ENCODE measurements at regions not wholly inside any gene's neighbourhood (a gene's known extent, or its start where the extent isn't known, plus 50 kb on each side); places are given as distances from the start of the nearest gene placed in this dataset.

DNA sequence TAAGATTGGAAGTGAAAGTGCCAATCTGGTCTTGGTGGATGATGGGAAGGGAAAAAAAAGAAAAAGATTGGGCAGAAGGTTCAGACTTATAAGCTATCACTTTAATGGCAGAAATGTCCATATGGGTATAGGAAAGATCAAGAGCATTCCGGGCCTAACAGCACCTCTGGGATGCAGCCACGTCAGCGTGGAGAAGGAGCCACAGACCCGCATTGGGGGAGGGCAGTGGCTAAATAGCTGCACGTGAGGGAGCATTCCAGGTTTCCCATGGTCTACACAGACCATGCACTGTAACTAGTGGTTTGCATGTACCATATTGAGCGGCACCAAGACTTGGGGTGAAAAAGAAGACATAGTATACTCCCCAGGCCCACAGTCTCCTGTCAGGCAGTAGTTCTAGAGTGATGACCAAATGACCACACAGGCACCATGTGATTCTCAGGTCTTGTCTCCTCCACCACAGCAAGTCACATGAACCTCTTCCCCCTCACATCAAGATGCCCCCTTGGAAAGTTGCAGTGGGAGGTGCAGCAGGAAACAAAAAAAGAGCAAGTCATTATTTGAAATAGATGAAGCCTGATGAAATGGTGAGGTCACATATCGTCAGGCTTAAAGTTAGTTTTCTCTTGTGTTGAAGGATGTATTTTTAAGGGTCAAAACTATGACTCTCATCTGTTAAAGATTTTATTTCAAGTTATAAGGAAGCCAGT, 94.4 kb upstream of the TNFAIP3 start:
- POLR2A ChIA-PET, result no interaction called here

DNA sequence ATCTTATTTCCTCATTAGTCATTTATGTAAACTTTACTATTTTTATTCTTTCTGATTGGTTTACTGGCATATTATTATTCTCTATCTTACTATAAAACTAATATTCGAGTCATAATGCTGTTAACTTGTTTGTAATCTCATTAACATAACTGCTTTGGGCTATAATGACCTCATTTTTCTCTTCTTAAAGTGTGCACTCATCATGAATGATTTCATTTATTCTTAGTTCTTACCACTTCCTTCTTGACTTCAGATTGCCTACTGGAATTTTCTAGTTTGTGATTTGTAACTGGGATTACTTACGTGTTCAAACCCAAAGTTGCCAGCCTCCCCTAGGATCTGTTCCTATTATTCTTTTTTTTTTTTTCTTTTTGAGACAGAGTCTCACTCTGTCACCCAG, 91.8 kb upstream of the TNFAIP3 start:
- CTCF ChIA-PET, result no interaction called here
- H3K79me2 ChIP-seq (ENCODE audit: control insufficient read depth, insufficient read depth, low read length), result no peaks in the 10 kb centered on the region
- no peaks in the 10 kb centered on the region for H4K20me1 ChIP-seq (ENCODE audit: control insufficient read depth, insufficient read depth, low read length, poor library complexity, severe bottlenecking)
- POLR2A ChIA-PET, result no interaction called here
- TF ChIP-seq, protein P1, sequence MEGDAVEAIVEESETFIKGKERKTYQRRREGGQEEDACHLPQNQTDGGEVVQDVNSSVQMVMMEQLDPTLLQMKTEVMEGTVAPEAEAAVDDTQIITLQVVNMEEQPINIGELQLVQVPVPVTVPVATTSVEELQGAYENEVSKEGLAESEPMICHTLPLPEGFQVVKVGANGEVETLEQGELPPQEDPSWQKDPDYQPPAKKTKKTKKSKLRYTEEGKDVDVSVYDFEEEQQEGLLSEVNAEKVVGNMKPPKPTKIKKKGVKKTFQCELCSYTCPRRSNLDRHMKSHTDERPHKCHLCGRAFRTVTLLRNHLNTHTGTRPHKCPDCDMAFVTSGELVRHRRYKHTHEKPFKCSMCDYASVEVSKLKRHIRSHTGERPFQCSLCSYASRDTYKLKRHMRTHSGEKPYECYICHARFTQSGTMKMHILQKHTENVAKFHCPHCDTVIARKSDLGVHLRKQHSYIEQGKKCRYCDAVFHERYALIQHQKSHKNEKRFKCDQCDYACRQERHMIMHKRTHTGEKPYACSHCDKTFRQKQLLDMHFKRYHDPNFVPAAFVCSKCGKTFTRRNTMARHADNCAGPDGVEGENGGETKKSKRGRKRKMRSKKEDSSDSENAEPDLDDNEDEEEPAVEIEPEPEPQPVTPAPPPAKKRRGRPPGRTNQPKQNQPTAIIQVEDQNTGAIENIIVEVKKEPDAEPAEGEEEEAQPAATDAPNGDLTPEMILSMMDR (IDR thresholded peaks at IDR 0.05), result no peak
- no peak for TF ChIP-seq EZH2 (IDR thresholded peaks at IDR 0.05; ENCODE audit: borderline replicate concordance, insufficient read depth, low read depth, low read length, poor library complexity, severe bottlenecking)
- Mint-ChIP-seq H3K27me3 (no peaks in the 10 kb centered on the region), H3K9me3 (ENCODE audit: insufficient read depth) (no peaks in the 10 kb centered on the region), H3K4me3 (no peak overlapping the region), H3K4me1 (peaks cover 1% of the 10 kb centered on the region), H3K27ac (no peak overlapping the region)
- H3K36me3 ChIP-seq (replicated peaks in 1 of 2; ENCODE audit: control extremely low read depth in 1 of 2, control insufficient read depth in 1 of 2, extremely low read depth in 1 of 2, insufficient read depth in 2 of 2, low read length in 1 of 2), result no peaks in the 10 kb centered on the region
- intact Hi-C loops (cut with micrococcal nuclease), result no loop called here
- H3K9me3 ChIP-seq (ENCODE audit: control extremely low read depth in 1 of 3, control insufficient read depth in 2 of 3, insufficient read depth in 1 of 3, low read length in 2 of 3), result no peaks in the 10 kb centered on the region
- H3K4me1 ChIP-seq (ENCODE audit: control insufficient read depth in 2 of 2, insufficient read depth in 2 of 2, low read length in 2 of 2), result peaks cover 0 to 2% of the 10 kb centered on the region in 2 donors
- no peak overlapping the region for H3K4me3 ChIP-seq (ENCODE audit: control extremely low read depth in 1 of 5, extremely low read depth in 1 of 5, insufficient read depth in 1 of 5, low read depth in 2 of 5, low read length in 4 of 5)
- WGBS (ENCODE audit: insufficient coverage), result no CpG with 5 or more reads among the region's 2 CpGs
- ATAC-seq (ENCODE audit: low read depth) (no peak), DNase-seq (no peak)
- no peaks in the 10 kb centered on the region for H3K27me3 ChIP-seq (replicated peaks in 1 of 4; ENCODE audit: control extremely low read depth in 1 of 4, control insufficient read depth in 3 of 4, insufficient read depth in 4 of 4, low read length in 3 of 4)
- H3K9ac ChIP-seq (ENCODE audit: low read length), result no peak overlapping the region
- no peak overlapping the region for H2AFZ ChIP-seq (ENCODE audit: insufficient read depth, low read depth, low read length, poor library complexity, severe bottlenecking)
- no peak overlapping the region for H3K4me2 ChIP-seq (replicated peaks; ENCODE audit: low read depth, low read length, poor library complexity, severe bottlenecking)
- no peak overlapping the region for H3K27ac ChIP-seq (ENCODE audit: low read length in 2 of 2)

More for the DNA sequence above, 94.4 kb upstream of the TNFAIP3 start:
- H3K27me3 ChIP-seq (replicated peaks in 1 of 4; ENCODE audit: control extremely low read depth in 1 of 4, control insufficient read depth in 3 of 4, insufficient read depth in 4 of 4, low read length in 3 of 4), result no peaks in the 10 kb centered on the region
- Mint-ChIP-seq H3K4me1 (peaks cover 21% of the 10 kb centered on the region), H3K27ac (no peak overlapping the region), H3K27me3 (no peaks in the 10 kb centered on the region), H3K9me3 (ENCODE audit: insufficient read depth) (no peaks in the 10 kb centered on the region), H3K4me3 (no peak overlapping the region)
- H3K36me3 ChIP-seq (replicated peaks in 1 of 2; ENCODE audit: control extremely low read depth in 1 of 2, control insufficient read depth in 1 of 2, extremely low read depth in 1 of 2, insufficient read depth in 2 of 2, low read length in 1 of 2), result no peaks in the 10 kb centered on the region
- no peak for TF ChIP-seq EZH2 (IDR thresholded peaks at IDR 0.05; ENCODE audit: borderline replicate concordance, insufficient read depth, low read depth, low read length, poor library complexity, severe bottlenecking)
- TF ChIP-seq, protein P1 (IDR thresholded peaks at IDR 0.05), result no peak
- H2AFZ ChIP-seq (ENCODE audit: insufficient read depth, low read depth, low read length, poor library complexity, severe bottlenecking), result no peak overlapping the region
- H3K27ac ChIP-seq (ENCODE audit: low read length in 2 of 2), result no peak overlapping the region
- H3K4me3 ChIP-seq (ENCODE audit: control extremely low read depth in 1 of 5, extremely low read depth in 1 of 5, insufficient read depth in 1 of 5, low read depth in 2 of 5, low read length in 4 of 5), result no peak overlapping the region
- intact Hi-C loops (cut with micrococcal nuclease), result no loop called here
- CTCF ChIA-PET, result interaction anchor here (1.0 kb wide), 1 partner anchor 172 kb away, joined by 3 read pairs; no protein-coding TSS in a partner anchor
- H4K20me1 ChIP-seq (ENCODE audit: control insufficient read depth, insufficient read depth, low read length, poor library complexity, severe bottlenecking), result no peaks in the 10 kb centered on the region
- DNase-seq (no peak), ATAC-seq (ENCODE audit: low read depth) (no peak)
- H3K79me2 ChIP-seq (ENCODE audit: control insufficient read depth, insufficient read depth, low read length), result no peaks in the 10 kb centered on the region
- no peak overlapping the region for H3K4me2 ChIP-seq (replicated peaks; ENCODE audit: low read depth, low read length, poor library complexity, severe bottlenecking)
- 100% methylated on average over 5 of the region's 7 CpGs for WGBS (ENCODE audit: insufficient coverage)
- H3K9ac ChIP-seq (ENCODE audit: low read length), result no peak overlapping the region
- H3K9me3 ChIP-seq (ENCODE audit: control extremely low read depth in 1 of 3, control insufficient read depth in 2 of 3, insufficient read depth in 1 of 3, low read length in 2 of 3), result no peaks in the 10 kb centered on the region
- peaks cover 21 to 28% of the 10 kb centered on the region in 2 donors for H3K4me1 ChIP-seq (ENCODE audit: control insufficient read depth in 2 of 2, insufficient read depth in 2 of 2, low read length in 2 of 2)
